ENCODE measurements at regions not wholly inside any gene's neighbourhood (a gene's known extent, or its start where the extent isn't known, plus 50 kb on each side); places are given as distances from the start of the nearest gene placed in this dataset.

GRCh38 chr5:66337626-66338226 lies 193.6 kb downstream of the SREK1 start:
- CTCF ChIA-PET = interaction anchor here (0.7 to 3.2 kb wide), 4 partner anchors 10 to 31 kb away, joined by 3 to 12 read pairs (median 4); no protein-coding TSS in a partner anchor
- H3K27me3 ChIP-seq (ENCODE audit: insufficient read depth) = no peaks in the 10 kb centered on the region
- H3K4me3 ChIP-seq (ENCODE audit: low read depth in 2 of 2, low read length in 1 of 2) = no peak overlapping the region
- POLR2A ChIA-PET = no interaction called here
- no peaks in the 10 kb centered on the region for H3F3A ChIP-seq (replicated peaks; ENCODE audit: insufficient read depth)
- H3K4me2 ChIP-seq = no peak overlapping the region
- no peaks in the 10 kb centered on the region for H3K4me1 ChIP-seq (ENCODE audit: control insufficient read depth in 1 of 2, insufficient read depth in 2 of 2, low read depth in 1 of 2, low read length in 1 of 2)
- DNase-seq = no peak
- H3K79me2 ChIP-seq (ENCODE audit: insufficient read depth) = no peaks in the 10 kb centered on the region
- TF ChIP-seq MXI1 (IDR thresholded peaks at IDR 0.05; ENCODE audit: low read depth, low read length) (no peak), PBX3 (IDR thresholded peaks at IDR 0.05) (no peak)
- no peaks in the 10 kb centered on the region for H3K9me2 ChIP-seq
- no peak overlapping the region for H3K27ac ChIP-seq (ENCODE audit: low read depth in 2 of 2, low read length in 1 of 2)
- no peaks in the 10 kb centered on the region for H4K20me1 ChIP-seq (ENCODE audit: insufficient read depth)
- no peaks in the 10 kb centered on the region for H3K9me3 ChIP-seq
- H3K9ac ChIP-seq = no peak overlapping the region
- H3K36me3 ChIP-seq (replicated peaks in 1 of 2; ENCODE audit: control insufficient read depth in 1 of 2, insufficient read depth in 2 of 2, low read length in 1 of 2) = no peaks in the 10 kb centered on the region
- WGBS (ENCODE audit: low lambda C conversion rate) = 60% methylated on average over 11 of the region's 11 CpGs
- H2AFZ ChIP-seq (ENCODE audit: low read depth) = no peak overlapping the region

- Histone ChIP-seq H3K27me3 (ENCODE audit: insufficient read depth) (no peaks in the 10 kb centered on the region), H2AFZ (ENCODE audit: low read depth) (no peak overlapping the region)
- POLR2A ChIA-PET = no interaction called here
These were observed 194.7 kb downstream of the SREK1 start for GRCh38 chr5:66338828-66339227.

More at GRCh38 chr5:66338828-66339227, 194.7 kb downstream of the SREK1 start:
- no peak overlapping the region for H3K27ac ChIP-seq (ENCODE audit: low read depth in 2 of 2, low read length in 1 of 2)
- no peak for DNase-seq
- no peaks in the 10 kb centered on the region for H3K36me3 ChIP-seq (replicated peaks in 1 of 2; ENCODE audit: control insufficient read depth in 1 of 2, insufficient read depth in 2 of 2, low read length in 1 of 2)
- no peaks in the 10 kb centered on the region for H3K9me2 ChIP-seq
- CTCF ChIA-PET = interaction anchor here (3.2 kb wide), 1 partner anchor 32 kb away, joined by 12 read pairs; no protein-coding TSS in a partner anchor
- no peak overlapping the region for H3K9ac ChIP-seq
- TF ChIP-seq ZBTB33 (IDR thresholded peaks at IDR 0.05; ENCODE audit: borderline replicate concordance, low read depth) = no peak
- no peak for TF ChIP-seq FOXJ3 (CRISPR knock-in tag; IDR thresholded peaks at IDR 0.05)
- TF ChIP-seq RFX5 (IDR thresholded peaks at IDR 0.05; ENCODE audit: low read length) = no peak
- no peak for TF ChIP-seq EP300 (IDR thresholded peaks at IDR 0.05; ENCODE audit: borderline replicate concordance in 1 of 2, low read depth in 1 of 2, low read length in 1 of 2)
- no peak for TF ChIP-seq GATA2 (CRISPR knock-in tag; IDR thresholded peaks at IDR 0.05)
- TF ChIP-seq NFIC (IDR thresholded peaks at IDR 0.05; ENCODE audit: borderline replicate concordance) = no peak
- TF ChIP-seq TCF12 (IDR thresholded peaks at IDR 0.05) = no peak
- TF ChIP-seq JUND (IDR thresholded peaks at IDR 0.05) = no peak
- TF ChIP-seq, protein P1, sequence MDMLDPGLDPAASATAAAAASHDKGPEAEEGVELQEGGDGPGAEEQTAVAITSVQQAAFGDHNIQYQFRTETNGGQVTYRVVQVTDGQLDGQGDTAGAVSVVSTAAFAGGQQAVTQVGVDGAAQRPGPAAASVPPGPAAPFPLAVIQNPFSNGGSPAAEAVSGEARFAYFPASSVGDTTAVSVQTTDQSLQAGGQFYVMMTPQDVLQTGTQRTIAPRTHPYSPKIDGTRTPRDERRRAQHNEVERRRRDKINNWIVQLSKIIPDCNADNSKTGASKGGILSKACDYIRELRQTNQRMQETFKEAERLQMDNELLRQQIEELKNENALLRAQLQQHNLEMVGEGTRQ (IDR thresholded peaks at IDR 0.05; ENCODE audit: borderline replicate concordance, low read depth, low read length) = no peak
- TF ChIP-seq ELF1 (IDR thresholded peaks at IDR 0.05) = no peak
- no peak for TF ChIP-seq CTCF (IDR thresholded peaks at IDR 0.05)
- TF ChIP-seq TEAD4 (IDR thresholded peaks at IDR 0.05; ENCODE audit: borderline replicate concordance, insufficient read depth) = no peak
- TF ChIP-seq MEF2A (IDR thresholded peaks at IDR 0.05; ENCODE audit: borderline replicate concordance, low read depth) = no peak
- TF ChIP-seq POLR2AphosphoS5 (IDR thresholded peaks at IDR 0.05; ENCODE audit: low read depth, low read length) = no peak
- no peak for TF ChIP-seq RXRA (IDR thresholded peaks at IDR 0.05; ENCODE audit: borderline replicate concordance, low read depth)
- no peak for TF ChIP-seq FOSL2 (IDR thresholded peaks at IDR 0.05; ENCODE audit: borderline replicate concordance, low read depth)
- no peak for TF ChIP-seq MXI1 (IDR thresholded peaks at IDR 0.05; ENCODE audit: low read depth, low read length)
- TF ChIP-seq NRF1 (IDR thresholded peaks at IDR 0.05; ENCODE audit: low read depth, low read length) = no peak
- no peak overlapping the region for H3K4me3 ChIP-seq (ENCODE audit: low read depth in 2 of 2, low read length in 1 of 2)
- H3F3A ChIP-seq (replicated peaks; ENCODE audit: insufficient read depth) = no peaks in the 10 kb centered on the region
- no peaks in the 10 kb centered on the region for H3K79me2 ChIP-seq (ENCODE audit: insufficient read depth)
- no peak overlapping the region for H3K4me2 ChIP-seq
- 64% methylated on average over 2 of the region's 2 CpGs for WGBS (ENCODE audit: low lambda C conversion rate)
- no peaks in the 10 kb centered on the region for H3K9me3 ChIP-seq
- peaks cover 0 to 2% of the 10 kb centered on the region in 2 experiments; a peak in 2 of 4 replicates for H3K4me1 ChIP-seq (ENCODE audit: control insufficient read depth in 1 of 2, insufficient read depth in 2 of 2, low read depth in 1 of 2, low read length in 1 of 2)
- no peaks in the 10 kb centered on the region for H4K20me1 ChIP-seq (ENCODE audit: insufficient read depth)
